Forelimb muscle (tissue), 1 donor: ENCODE measurements at regions not wholly inside any gene's neighbourhood (a gene's known extent, or its start where the extent isn't known, plus 50 kb on each side); places are given as distances from the start of the nearest gene placed in this dataset.
A peak's percentile ranks its signal among the peaks of the same experiment; 100 is the strongest.

Experiments used
- DNase-seq: peaks from one replicate; pipeline ENCODE4 v3.0.0-alpha.2; 2013; ENCODE audit warnings: low read depth

- DNase-seq, result no peak
Observed at GRCh38 chr4:137203601-137204000, 328.7 kb downstream of the PCDH18 start.

- no peak for DNase-seq
Observed at GRCh38 chr4:137200322-137200721, 332.0 kb downstream of the PCDH18 start.

DNA sequence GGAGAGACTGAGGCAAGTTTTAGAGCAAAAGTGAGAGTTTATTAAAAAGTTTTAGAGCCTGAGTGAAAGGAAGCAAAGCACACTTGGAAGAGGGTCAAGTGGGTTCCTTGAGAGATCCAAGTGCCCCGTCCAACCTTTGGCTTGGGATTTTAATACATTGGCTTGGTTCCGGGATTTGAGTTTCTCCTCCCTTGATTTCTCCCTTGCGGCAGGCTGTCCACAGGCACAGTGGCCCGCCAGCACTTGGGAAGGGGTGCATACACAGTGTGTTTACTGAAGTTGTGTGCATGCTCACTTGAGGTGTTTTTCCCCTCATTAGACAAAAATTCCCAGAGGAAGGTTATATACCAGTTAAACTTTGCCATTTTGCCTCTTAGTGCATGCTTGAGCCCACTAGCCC lies 333.5 kb downstream of the PCDH18 start:
- DNase-seq, result no peak

- no peak for DNase-seq
Observed at GRCh38 chr4:137194670-137195069, 337.6 kb downstream of the PCDH18 start.

- no peak for DNase-seq
Observed at GRCh38 chr4:137193564-137193963, 338.7 kb downstream of the PCDH18 start.

DNA sequence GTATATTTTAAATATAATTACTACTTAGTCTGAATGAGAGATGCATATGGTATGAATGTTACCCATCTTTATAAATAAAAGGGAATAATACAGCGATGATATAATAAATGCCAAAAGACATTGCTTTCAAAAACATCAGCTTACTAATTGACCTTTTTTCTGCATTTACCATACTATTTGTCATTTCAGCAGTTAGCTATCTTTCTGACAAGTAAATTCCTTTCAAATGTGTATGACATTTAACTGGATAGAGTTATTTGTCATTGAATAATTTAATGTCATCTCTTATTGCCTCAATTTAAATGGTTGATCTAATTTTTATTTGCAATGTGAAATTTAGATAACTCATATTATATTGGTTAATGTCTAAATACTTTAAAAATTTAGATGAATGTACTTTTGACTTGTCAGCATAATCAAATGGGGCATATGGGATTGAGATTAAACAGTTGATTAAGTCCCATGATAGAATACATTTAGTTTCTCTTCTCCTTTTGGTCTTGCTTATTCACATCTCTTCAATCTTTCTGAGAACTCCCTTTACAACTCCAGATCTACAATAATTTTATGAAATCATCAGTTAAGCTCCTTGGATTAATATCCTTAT lies 350.9 kb downstream of the PCDH18 start:
- DNase-seq, result no peak

DNA sequence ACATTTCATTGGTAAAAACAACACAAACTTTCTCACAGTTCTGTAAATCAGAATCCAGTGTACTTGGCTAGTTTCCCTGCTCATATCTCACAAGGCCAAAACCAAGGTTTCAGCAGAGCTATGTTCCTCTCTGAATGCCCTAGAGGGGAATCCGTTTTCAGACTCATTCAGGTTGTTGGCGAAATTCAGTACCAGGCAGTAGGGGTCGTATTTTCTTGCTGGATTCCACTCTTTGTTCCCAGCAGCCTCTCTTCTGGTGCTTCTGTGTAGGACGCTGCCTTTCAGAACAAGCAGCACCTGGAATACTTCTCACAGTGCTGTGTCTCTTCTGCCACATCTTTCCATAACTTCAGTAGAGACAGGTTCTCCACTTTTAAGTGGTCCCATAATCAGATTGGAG lies 351.9 kb downstream of the PCDH18 start:
- no peak for DNase-seq

- no peak for DNase-seq
Observed at GRCh38 chr4:137156807-137157206, 375.5 kb downstream of the PCDH18 start.

DNA sequence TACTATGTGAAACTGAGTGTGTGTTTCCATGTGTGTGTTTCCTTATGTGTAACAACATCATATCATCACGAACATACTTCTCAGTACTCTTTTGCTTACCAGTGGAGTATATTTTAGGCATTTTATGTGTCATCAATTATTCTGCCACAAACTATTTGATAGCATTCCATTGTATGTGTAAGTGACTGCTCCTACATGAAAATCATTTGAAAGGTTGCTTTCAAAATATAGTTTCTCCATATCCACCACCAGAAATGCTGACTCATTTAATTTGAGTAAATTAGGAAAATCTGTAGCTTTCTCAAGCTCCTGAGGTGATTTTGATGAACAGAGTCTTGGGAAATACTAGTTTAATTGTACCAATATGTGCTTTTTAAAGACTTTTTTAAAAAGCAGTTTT lies 376.2 kb downstream of the PCDH18 start:
- no peak for DNase-seq

DNA sequence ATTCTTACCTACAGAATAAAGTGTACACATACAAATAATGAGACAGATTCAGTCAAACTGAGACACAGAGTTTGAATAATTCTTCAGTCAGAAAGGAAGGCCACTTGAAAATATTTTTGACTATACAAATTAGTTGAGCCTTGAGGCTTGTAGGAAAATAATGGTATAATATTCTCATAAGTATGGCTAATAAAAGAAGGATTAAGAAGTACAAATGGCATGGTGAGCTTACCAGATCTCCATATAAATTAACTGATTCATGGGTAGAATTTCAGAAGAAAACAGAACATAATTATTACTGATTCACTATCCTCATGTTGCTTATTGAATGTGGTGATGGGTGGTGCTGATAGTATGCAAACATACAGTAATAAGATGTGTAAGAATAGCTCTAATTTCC lies 401.1 kb downstream of the PCDH18 start:
- no peak for DNase-seq

GRCh38 chr4:137129845-137130244 lies 402.4 kb downstream of the PCDH18 start:
- no peak for DNase-seq

DNA sequence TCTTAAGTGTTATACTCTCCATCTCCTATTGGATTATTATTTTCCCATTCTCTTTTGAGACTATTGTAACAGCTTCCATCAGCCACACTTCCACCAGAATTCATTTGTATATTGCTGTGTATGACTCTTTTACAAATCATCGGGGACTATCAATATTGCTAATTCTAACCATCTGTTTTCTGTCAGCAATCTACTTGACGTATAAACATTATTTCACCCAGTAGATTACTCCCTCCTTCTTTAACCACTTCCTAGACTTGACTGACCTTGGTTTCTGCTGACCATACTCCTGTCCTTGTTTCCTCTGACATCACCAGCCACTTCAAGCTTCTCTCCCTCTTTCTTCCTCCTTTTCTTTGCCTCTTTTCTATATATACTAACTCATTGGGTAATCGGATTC lies 402.9 kb downstream of the PCDH18 start:
- DNase-seq, result no peak

DNA sequence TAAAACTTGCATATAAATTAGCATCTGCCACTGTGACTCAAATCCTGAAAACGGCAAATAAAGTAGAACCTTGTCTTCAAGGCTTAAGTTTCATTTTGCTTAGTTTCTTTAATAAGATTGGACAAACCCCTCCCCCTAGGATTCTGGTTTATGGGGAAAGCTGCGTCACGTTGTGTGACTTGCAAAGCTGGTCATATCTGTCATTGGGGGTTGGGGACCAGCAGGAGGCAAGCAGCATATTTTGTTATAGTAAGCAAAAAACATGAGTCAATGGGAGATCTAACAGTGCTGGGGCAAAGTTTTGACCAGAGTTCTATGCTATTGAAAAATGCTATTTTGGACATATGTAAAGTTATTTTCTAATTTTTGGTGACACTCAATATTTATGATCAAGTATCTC lies 407.3 kb downstream of the PCDH18 start:
- peak; percentile 11 for DNase-seq

- peak; percentile 46 for DNase-seq
Observed at GRCh38 chr4:137124278-137124932, 407.9 kb downstream of the PCDH18 start.

GRCh38 chr4:137122876-137123275 lies 409.4 kb downstream of the PCDH18 start:
- DNase-seq, result no peak

DNA sequence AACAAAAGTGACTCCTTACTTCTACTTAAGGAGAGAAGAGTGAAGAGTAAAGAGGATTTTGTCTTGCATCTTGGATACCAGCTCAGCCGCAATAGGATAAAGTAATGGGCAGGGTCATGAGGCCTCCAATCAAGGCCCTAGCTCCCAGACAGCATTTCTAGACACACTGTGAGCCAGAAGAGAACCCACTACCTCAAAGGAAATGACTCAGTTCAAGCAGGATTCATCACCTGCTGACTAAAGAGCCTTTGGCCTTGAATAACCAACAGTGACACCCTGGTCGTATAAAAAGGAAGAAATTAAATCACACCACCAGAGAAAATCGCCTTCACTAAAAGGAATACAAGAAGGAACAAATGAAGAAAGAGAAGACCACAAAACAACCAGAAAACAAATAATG lies 416.1 kb downstream of the PCDH18 start:
- DNase-seq, result no peak

DNA sequence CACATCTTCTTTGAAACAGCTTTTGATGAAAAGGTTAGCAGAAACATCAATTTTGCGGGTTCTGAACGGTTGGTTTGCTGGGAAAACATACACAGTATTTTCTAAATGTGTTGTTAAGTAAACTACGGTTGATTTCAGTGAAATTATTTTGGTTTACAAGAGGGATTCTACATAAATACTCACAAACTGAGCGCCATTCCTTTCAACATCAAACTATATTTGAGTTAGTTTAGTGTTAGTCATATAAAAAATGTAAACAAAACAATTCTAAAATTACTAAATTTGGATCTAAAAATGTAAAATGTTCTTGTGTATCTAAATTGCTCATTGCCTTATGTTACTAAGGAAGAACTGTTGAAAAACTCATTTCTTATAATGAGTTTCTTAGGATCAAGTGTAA lies 425.6 kb downstream of the PCDH18 start:
- no peak for DNase-seq

GRCh38 chr4:137106287-137106686 lies 426.0 kb downstream of the PCDH18 start:
- no peak for DNase-seq

GRCh38 chr4:137090951-137091350 lies 441.3 kb downstream of the PCDH18 start:
- DNase-seq, result no peak

GRCh38 chr4:137083571-137084135 lies 448.6 kb downstream of the PCDH18 start:
- no peak for DNase-seq

DNA sequence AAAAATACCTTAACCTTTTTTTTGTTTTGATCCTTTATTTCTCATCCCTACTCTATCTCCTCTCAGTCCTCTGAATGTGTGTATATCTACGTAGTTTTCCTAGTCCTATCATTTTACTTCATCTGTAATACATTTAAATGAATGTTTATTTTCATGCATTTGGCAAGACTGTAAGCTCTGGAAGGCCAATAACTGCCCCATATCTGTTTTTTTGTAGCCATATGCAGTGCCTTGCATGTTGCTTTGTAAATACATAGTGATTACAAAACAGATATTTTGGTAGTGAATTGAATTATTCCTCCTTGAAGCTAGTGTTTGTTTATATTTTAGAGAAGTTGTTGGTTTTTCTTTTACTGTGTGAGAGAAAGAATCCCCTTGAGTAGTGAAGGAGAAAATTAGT lies 450.2 kb downstream of the PCDH18 start:
- no peak for DNase-seq

DNA sequence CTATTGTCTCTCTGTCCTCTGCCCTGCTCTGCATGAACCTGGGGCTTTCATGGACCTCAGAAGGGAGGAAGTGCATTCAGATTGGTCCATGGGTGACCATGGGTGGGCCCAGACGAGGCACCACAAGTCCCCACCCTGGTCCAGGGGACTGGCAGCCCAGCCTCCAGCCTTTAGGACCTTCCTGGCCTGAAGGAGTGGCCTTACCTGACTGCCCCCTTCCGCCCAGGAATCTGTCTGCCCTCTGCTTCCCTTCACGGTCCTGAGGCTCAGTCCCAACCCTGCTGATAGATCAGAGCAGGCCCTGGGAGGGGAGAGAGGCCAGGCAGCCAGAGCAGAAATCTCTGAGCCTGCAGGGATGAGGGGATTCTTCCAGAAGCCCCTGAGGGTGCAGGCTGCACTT lies 455.4 kb downstream of the PCDH18 start:
- no peak for DNase-seq

GRCh38 chr4:137075586-137075985 lies 456.7 kb downstream of the PCDH18 start:
- DNase-seq, result no peak

DNA sequence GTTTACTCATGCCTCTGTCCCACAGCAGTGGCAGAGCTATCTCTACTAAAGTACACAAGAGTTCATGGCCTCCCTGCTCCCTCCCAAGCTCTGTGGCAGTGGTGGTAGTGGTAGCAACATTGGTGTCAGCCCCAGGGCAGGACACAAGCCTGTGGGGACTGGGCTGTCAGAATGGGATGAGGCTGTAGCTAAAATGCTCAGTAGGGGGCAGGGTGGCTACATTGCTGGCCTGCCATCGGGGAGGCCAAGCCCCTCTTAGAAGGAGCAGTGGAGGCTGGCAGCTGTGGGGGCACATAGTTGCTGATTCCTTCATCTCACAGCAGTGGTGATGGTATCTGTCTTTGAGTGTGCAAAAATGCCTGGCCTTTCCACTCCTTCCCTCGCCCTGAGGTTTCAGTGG lies 461.7 kb downstream of the PCDH18 start:
- DNase-seq, result no peak
